ENCODE measurements at regions not wholly inside any gene's neighbourhood (a gene's known extent, or its start where the extent isn't known, plus 50 kb on each side); places are given as distances from the start of the nearest gene placed in this dataset.

- Histone ChIP-seq H3K27me3 (ENCODE audit: low read length) (no peaks in the 10 kb centered on the region), H3K4me3 (ENCODE audit: low read length) (no peak overlapping the region), H3K4me2 (ENCODE audit: low read length) (no peak overlapping the region), H3K9ac (ENCODE audit: low read length) (no peak overlapping the region), H3K27ac (ENCODE audit: low read length) (no peak overlapping the region), H3K79me2 (ENCODE audit: low read length) (no peaks in the 10 kb centered on the region), H3F3A (ENCODE audit: low read length, unreplicated experiment) (no peaks in the 10 kb centered on the region), H3K9me2 (replicated peaks; ENCODE audit: low read length) (0 out of 2 replicates have a peak, but pooled peaks cover 7% of the 10 kb centered on the region), H3K4me1 (ENCODE audit: insufficient read depth, low read length) (peaks cover 4% of the 10 kb centered on the region), H4K20me1 (ENCODE audit: low read length) (no peaks in the 10 kb centered on the region), H3K9me3 (ENCODE audit: low read length) (no peaks in the 10 kb centered on the region), H2AFZ (ENCODE audit: low read length) (no peak overlapping the region), H3K36me3 (ENCODE audit: low read depth, low read length) (no peaks in the 10 kb centered on the region)
- CTCF ChIA-PET, result no interaction called here
- POLR2A ChIA-PET (ENCODE audit: unreplicated experiment), result no interaction called here
- ATAC-seq (no peak), DNase-seq (no peak)
- no TSS peak for BruUV-seq (replicated peaks)
- intact Hi-C loops (cut with micrococcal nuclease), result loop anchor here (10.0 kb wide), 1 partner anchor 1927 kb away; no protein-coding TSS in a partner anchor
- TF ChIP-seq EZH2 (IDR thresholded peaks at IDR 0.05; ENCODE audit: low read length, unreplicated experiment), result no peak
- TF ChIP-seq EZH2phosphoT487 (IDR thresholded peaks at IDR 0.05; ENCODE audit: borderline replicate concordance, low read length), result no peak
- no peak for TF ChIP-seq CTCF (conservative IDR thresholded peaks at IDR 0.05; ENCODE audit: low read depth, low read length)
Measured at GRCh38 chr1:214977700-214978374, 104.7 kb upstream of the KCNK2 start.

GRCh38 chr1:214979191-214979590 is 103.3 kb upstream of the KCNK2 start:
- ATAC-seq, result no peak
- Histone ChIP-seq H3K4me2 (ENCODE audit: low read length) (no peak overlapping the region), H2AFZ (ENCODE audit: low read length) (no peak overlapping the region), H3K27me3 (ENCODE audit: low read length) (no peaks in the 10 kb centered on the region), H3F3A (ENCODE audit: low read length, unreplicated experiment) (no peaks in the 10 kb centered on the region), H4K20me1 (ENCODE audit: low read length) (no peaks in the 10 kb centered on the region), H3K9ac (ENCODE audit: low read length) (no peak overlapping the region), H3K27ac (ENCODE audit: low read length) (no peak overlapping the region), H3K9me2 (replicated peaks; ENCODE audit: low read length) (0 out of 2 replicates have a peak, but pooled peaks cover 7% of the 10 kb centered on the region), H3K79me2 (ENCODE audit: low read length) (no peaks in the 10 kb centered on the region), H3K36me3 (ENCODE audit: low read depth, low read length) (no peaks in the 10 kb centered on the region), H3K4me1 (ENCODE audit: insufficient read depth, low read length) (peaks cover 14% of the 10 kb centered on the region), H3K4me3 (ENCODE audit: low read length) (no peak overlapping the region), H3K9me3 (ENCODE audit: low read length) (no peaks in the 10 kb centered on the region)
- POLR2A ChIA-PET (ENCODE audit: unreplicated experiment), result no interaction called here
- no TSS peak for BruUV-seq (replicated peaks)
- intact Hi-C loops (cut with micrococcal nuclease), result loop anchor here (10.0 kb wide), 1 partner anchor 1926 kb away; no protein-coding TSS in a partner anchor
- TF ChIP-seq CTCF (conservative IDR thresholded peaks at IDR 0.05; ENCODE audit: low read depth, low read length), result no peak
- no peak for TF ChIP-seq EZH2 (IDR thresholded peaks at IDR 0.05; ENCODE audit: low read length, unreplicated experiment)
- no peak for TF ChIP-seq EZH2phosphoT487 (IDR thresholded peaks at IDR 0.05; ENCODE audit: borderline replicate concordance, low read length)
- DNase-seq, result no peak
- CTCF ChIA-PET, result no interaction called here

GRCh38 chr1:214980921-214981320 is 101.6 kb upstream of the KCNK2 start:
- H3K4me1 ChIP-seq (ENCODE audit: insufficient read depth, low read length), result peaks cover 14% of the 10 kb centered on the region
- no peak for TF ChIP-seq CTCF (conservative IDR thresholded peaks at IDR 0.05; ENCODE audit: low read depth, low read length)
- TF ChIP-seq EZH2phosphoT487 (IDR thresholded peaks at IDR 0.05; ENCODE audit: borderline replicate concordance, low read length), result no peak
- no peak for TF ChIP-seq EZH2 (IDR thresholded peaks at IDR 0.05; ENCODE audit: low read length, unreplicated experiment)
- H2AFZ ChIP-seq (ENCODE audit: low read length), result no peak overlapping the region
- no peak overlapping the region for H3K27ac ChIP-seq (ENCODE audit: low read length)
- no peaks in the 10 kb centered on the region for H3K79me2 ChIP-seq (ENCODE audit: low read length)
- H3K36me3 ChIP-seq (ENCODE audit: low read depth, low read length), result no peaks in the 10 kb centered on the region
- H3F3A ChIP-seq (ENCODE audit: low read length, unreplicated experiment), result no peaks in the 10 kb centered on the region
- no peak overlapping the region for H3K9ac ChIP-seq (ENCODE audit: low read length)
- no TSS peak for BruUV-seq (replicated peaks)
- H3K27me3 ChIP-seq (ENCODE audit: low read length), result no peaks in the 10 kb centered on the region
- no peak for DNase-seq
- H3K9me3 ChIP-seq (ENCODE audit: low read length), result no peaks in the 10 kb centered on the region
- no peaks in the 10 kb centered on the region for H4K20me1 ChIP-seq (ENCODE audit: low read length)
- no peak overlapping the region for H3K4me3 ChIP-seq (ENCODE audit: low read length)
- no peak overlapping the region for H3K4me2 ChIP-seq (ENCODE audit: low read length)
- ATAC-seq, result no peak
- ChIA-PET POLR2A (ENCODE audit: unreplicated experiment) (no interaction called here), CTCF (no interaction called here)
- intact Hi-C loops (cut with micrococcal nuclease), result no loop called here
- H3K9me2 ChIP-seq (replicated peaks; ENCODE audit: low read length), result 0 out of 2 replicates have a peak, but pooled peaks cover 7% of the 10 kb centered on the region
